Stimulated activated CD4-positive, alpha-beta T cell treated with anti-CD3 and anti-CD28 coated beads, Interleukin-4, amount 100 ng/mL, for 1 hour (primary cell): ENCODE measurements at regions not wholly inside any gene's neighbourhood (a gene's known extent, or its start where the extent isn't known, plus 50 kb on each side); places are given as distances from the start of the nearest gene placed in this dataset.

ENCODE experiments used
- DNase-seq: peaks from one replicate; pipeline ENCODE4 v3.0.0-alpha.2; 2020

DNA sequence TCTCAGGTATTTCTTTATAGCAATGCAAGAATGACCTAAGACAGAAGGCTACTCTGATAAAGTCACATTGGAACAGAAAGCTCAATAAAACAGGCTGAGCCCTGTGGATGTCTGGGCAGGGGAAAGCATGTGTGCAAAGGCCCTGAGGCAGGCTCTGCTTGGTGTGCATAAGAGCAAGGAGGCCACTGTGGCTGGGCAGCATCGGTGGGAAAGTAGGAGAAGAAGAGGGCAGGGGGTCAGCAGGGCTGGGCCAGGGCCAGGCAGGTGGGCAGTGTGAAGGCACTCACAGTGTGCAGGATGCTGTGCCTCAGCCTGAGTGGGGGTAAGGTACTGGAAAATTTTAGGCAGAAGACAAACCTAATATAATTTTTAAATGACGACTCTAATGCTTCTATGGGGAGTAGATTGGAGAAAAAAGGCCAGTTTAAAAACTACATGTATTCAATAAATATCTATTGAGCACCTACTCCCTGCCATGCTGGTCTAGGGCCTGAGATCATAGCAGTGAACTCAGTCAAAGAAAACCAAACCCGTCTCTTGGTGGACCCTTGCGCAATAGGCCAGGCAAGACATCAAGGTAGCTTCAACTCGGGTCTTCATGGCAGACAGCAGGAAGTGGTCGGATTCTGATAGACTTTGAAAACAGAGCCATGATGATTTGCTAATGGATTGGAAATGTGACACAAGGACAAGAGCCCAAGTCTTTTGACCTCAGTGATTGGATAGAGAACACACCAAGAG lies 572.3 kb downstream of the TCERG1L start:
- DNase-seq: no peak

DNA sequence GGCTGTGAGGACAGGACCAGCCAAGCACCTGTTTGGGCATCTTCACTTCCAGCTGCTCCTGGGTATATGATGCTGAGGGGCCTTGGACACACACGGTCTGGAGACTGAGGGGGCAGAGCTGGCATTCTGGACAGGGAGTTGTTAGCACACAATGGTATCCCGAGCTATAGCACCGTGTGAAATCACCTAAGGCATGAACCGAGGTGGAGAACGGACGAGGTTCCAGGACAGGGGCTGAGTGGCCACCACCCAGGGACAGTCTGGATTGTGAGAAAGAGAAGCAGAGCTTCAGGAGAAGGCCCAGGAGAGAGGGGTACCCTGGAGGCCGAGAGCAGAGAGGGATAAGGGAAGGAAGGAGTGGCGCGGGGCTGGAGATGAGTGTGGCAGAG lies 571.8 kb downstream of the TCERG1L start:
- no peak for DNase-seq

DNA sequence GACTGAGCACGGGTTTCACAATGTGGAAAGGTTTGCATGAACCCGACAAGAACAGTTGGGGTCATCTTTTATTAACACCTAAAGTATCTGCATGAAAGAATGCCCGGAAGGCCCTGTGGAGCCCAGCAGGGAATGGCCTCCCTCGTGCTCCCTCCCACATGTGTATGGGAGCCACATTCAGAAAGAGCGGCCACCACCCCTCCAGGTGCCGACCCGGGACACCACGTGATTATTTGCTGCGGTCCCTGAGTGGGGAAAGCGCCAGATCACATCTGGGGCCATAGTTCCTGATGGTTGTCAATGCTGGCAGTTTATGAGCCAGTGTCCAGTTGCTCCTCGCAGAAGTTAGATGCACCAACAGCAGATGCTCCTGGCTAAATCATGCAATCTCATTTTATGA lies 571.4 kb downstream of the TCERG1L start:
- no peak for DNase-seq

DNA sequence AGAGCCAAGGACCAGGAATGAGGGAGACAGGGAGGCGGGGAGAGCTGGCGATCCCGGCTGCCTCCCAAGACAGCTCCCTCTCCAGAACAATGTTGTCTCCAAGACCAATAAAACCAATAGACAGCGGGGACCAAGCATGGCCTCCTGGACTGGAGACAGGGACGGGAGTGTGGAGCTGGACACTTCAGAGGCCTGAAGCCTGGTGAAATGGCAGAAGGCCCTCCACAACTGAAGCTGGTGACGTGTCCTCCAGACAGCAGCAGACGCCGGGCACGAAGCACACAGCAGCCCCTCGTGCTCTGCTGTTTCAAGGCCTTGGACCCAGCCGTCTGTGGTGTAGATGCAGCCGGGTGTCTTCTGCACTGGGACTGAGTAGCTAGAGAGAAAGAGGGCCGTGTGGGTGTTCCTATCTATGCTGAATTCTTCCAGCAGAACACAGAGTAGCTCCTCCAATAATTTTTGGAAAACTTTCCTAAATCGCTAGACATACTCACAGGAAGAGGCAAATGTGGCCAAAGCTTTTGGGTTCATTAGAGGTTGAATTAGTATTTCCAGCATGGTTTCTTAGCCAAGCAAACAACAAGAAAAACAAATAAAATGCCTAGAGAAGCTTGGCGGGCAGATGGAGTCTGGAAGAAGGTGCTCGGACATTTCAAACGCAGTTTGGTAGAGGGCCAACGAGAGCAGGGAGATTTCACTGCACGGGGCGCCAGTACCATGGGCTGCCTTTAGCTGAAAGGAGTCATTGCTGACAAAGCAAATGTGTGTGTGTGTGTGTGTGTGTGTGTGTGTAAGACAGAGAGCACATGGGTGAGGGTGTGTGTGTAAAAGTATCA lies 570.4 kb downstream of the TCERG1L start:
- DNase-seq: no peak

DNA sequence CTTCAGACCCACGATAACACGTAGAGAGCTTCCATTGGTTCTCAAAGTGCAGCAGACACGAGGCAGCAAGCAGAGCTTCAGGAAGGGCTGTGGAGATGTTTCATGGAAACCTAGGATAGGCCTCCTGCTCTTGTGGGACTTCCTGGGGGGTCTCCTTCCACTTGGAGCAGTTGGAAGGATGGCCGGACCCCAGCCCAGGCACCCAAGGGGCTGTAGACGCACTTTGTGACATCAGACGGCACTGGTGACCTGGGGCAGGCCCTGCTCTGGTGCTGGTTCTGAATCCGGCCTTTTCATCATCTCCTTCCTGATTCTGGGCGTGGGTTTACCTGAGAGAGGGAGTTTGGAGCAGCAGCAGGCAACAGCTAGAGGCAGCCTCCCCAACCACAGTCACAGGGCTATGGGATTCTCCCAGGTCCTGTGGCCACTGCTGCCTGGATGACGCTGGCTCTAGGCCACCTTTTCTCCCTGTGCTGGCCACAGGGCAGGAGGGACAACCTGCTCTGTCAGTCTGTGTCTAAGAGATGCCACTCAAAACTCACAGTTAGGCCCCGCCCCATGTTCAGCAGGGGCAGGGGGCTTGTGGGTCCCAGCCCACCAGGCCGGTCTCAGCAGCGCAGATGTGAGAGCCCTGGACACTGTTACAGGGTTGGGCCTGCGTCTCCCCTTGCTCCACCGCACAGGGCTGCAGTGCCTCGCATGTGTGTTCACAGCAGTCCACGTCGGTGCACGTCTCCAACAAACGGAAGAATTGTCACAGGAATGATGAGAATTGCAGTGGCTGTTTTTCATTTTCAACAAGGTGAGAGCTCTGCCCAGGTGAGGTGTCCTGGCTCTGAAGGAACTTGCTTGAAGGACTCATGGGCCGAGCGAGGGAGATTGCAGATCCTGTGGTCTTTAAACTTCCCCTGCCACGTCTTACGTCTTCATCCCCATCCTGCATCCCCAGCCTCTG lies 569.3 kb downstream of the TCERG1L start:
- no peak for DNase-seq

DNA sequence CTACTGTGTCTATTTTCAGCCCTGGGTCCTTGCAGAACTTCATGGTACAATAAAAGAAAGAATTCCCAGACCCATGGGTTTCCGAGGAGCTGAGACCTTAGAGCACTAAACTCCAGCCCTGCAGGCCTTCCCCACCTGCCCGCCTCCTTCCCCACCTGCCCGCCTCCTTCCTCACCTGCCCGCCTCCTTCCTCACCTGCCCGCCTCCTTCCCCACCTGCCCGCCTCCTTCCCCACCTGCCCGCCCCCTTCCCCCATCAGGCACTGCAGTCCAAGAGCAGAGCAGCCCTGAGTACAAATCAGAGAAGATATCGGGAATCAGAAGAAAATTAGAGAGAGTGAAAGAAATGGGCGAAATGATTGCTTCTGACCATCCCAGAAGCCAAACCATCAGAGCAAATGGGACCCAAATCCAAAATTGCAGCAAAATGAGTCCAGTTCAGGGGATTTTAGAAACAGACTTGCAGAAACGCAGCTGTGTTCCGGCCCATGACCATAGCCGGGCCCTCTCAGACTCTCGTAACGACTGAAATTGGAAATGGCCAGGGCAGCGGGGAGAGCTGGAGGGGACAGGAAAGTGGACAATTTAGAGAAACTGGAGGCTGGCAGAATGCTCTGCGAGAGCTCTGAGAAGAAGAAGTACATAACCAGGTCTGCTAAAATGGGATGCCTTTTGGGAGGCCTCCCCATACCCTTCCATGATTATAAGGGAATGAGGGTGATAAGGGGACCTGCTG lies 568.4 kb downstream of the TCERG1L start:
- DNase-seq: no peak

DNA sequence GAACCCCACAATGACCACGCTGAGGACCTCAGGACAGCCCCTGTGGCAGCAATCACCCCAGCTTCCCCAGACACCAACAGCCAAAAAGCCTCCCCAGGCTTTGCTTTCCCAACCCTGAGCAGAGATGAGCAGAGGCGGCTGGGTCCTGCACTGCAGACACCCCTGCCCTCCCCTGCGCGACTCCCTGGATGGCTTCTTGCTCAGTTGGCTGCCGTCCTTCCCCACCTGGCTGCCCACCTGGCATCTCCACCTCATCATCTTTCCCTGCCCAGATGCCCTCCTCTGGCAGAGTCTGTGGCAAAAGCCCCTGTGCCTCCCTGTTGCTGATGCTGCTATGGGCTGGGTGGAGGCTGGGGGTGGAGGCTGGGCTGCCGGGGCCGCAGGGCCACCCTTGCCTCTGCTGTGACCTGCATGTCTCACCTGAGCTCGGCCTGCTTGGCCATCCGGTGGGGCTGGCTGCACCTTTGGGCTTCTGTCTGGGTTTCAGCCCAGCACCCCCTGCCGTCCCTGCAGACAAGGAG lies 567.7 kb downstream of the TCERG1L start:
- DNase-seq: no peak

DNA sequence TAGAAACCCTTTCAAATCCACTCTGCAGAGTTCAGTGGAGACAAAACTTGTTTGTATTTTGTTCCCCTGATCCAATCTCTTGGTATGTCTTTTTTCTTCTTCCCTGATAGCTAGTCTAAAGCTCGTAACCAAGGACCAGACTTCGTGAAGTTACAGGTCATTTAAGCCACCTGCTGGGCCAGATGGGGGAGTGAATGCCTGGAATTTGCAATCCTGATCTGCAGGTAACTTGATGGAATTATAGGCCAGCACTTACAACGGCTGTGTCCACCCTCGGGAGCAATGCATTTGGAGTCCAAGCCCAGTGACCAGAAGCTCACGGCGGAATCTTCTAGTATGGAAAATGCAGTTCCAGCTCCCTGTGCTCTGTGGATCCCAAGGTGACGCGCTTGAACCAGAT lies 566.9 kb downstream of the TCERG1L start:
- DNase-seq: no peak

DNA sequence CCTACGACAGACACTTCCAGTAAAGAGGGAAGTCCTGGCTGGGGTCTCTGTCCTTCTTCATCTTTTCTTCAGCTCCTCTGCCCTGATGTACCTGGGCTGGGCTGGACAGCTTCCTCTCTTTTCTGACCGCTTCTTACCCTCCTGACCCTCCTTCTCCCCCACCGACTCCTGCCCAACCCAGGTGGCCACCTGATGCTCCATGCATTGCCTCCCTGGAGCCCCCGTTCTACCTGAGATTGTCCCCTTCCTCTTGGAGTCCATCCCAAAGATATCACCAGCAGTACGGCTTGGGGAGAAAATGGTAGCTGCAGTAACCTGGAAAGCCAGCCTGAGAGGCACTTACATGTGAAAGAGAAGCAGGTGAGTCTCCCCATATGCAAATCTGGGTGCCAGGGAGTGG lies 566.3 kb downstream of the TCERG1L start:
- DNase-seq: no peak

DNA sequence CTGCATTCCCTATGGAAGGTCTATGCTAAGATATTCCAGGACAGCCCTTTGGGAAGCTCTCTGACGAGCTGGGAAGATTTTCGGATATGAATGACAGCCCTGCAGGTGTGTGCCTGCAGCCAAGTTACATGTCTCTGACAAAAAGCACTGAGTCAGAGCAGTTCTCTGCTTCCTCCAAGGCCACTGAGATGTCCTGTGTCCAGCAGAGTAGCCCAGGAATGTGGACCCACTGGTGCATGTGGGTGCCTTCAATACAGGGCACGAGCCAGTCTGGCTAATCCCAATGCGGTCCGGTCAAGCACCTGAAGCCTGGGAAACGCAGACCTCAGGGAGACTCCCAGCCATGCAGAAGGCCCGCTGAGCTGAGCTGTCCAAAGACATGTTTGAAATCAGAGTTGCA lies 565.7 kb downstream of the TCERG1L start:
- DNase-seq: no peak

DNA sequence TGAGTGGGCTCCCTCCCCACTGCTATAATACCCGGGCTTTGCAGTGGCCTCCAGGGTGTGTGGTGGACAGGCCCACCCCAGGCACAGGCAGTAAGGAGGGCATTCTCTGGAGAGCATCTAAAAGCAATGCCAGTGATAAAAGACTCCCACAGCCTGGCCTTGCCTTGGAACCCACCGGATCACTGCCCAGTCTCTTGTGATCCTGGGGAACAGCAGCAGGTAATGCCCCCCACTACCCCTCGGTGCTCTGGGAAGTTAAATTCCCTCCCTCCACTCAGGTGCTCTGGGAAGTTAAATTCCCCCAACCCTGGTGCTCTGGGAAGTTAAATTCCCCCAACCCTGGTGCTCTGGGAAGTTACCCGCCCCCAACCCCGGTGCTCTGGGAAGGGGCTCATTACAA lies 565.2 kb downstream of the TCERG1L start:
- no peak for DNase-seq

DNA sequence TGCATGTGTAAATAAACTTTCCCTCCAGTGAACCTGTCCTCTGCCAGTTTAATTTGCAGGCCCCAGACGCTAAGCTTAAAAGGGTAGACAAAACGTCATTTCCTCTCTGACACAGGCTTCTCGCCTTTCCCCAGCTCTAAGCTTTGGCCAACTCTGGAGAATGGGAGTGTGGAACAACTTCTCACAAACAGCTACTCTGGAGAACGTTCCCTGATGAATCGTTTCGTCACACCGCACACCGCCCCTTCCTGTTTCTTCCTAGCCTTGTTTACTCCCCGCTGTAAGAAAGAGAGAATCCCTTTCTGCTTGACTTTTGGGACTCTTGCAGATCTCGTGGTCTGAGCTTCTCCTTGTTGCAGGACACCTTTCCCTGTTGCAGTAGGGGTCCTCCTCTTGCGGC lies 564.2 kb downstream of the TCERG1L start:
- no peak for DNase-seq

DNA sequence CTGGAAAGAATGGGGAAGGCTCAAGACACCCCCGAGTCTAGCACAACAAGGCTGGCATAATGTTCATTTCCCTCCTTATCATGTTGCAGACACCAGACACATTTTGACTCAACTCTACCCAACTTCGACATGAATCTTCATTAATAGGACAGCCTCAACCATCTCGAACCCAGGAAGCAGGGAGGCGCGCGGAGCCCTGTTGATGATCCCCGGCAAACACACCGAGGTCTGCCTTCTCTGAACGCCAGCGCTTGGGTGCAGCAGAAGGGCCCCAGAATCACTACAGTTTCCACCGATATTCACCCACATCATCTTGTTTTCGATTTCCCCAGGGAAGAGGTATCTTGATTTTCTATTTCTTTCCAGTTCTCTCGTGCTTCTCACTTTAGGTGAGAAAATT lies 563.6 kb downstream of the TCERG1L start:
- no peak for DNase-seq

DNA sequence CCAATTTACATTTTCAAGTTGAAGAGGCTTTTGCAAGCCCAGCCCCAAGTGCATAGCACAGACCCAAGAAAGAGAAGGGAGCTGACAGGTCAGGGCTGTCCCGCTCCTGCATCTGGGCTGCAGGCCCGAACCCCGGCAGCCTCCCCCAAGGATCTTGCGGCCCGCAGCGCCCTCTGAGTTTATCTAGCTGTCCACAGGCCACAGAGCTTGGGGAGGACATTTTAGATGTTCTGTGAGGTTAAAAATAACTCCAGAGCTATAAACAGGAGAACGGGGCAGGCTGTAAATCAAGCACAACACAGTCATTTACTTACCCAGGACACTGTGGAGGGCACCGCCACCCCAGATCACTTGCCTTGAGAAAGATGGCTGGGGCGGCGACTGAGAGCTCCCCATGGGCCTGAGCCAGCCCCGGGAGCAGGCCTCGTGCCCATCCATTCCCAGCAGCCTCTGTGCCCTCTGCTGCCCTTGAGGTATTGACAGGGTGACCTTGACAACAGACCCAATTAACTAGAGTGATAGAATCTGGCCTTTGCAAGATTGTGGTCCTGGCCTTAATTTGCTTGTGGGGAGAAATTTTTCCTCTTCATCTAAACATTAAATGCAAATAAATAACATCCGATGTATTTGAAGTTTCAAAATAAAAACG lies 563.0 kb downstream of the TCERG1L start:
- no peak for DNase-seq

DNA sequence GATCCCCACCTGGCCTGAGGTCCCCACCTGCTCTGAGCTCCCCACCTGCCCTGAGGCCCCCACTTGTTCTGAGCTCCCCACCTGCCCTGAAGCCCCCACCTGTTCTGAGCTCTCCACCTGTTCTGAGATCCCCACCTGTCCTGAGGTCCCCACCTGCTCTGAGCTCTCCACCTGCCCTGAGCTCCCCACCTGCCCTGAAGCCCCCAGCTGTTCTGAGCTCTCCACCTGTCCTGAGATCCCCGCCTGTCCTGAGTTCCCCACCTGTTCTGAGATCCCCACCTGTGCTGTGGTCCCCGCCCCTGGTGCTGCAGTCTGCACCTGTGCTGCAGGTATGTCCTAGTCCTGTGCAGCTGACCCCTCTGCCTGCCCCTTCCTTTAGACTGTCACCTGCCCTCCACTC lies 561.6 kb downstream of the TCERG1L start:
- DNase-seq: no peak

DNA sequence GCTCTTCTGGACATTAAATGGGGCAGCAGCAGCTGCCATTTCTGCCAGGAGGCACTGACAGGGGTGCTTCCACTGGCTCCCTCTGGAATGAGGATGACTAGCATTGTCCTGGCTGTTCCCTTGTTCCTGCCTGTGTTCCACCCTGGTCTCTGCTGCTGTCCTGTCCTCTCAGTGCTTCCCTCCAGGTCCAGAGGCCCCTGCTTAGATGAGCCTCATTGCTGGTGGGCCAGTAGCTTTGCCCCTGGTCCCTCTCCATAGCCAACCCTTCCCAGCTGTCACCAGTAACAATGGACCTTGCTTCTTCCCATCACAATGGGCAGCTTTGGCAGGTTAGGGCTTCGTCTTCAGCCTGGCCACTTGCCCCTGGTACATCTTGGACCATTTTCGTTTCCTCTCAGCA lies 561.1 kb downstream of the TCERG1L start:
- no peak for DNase-seq

DNA sequence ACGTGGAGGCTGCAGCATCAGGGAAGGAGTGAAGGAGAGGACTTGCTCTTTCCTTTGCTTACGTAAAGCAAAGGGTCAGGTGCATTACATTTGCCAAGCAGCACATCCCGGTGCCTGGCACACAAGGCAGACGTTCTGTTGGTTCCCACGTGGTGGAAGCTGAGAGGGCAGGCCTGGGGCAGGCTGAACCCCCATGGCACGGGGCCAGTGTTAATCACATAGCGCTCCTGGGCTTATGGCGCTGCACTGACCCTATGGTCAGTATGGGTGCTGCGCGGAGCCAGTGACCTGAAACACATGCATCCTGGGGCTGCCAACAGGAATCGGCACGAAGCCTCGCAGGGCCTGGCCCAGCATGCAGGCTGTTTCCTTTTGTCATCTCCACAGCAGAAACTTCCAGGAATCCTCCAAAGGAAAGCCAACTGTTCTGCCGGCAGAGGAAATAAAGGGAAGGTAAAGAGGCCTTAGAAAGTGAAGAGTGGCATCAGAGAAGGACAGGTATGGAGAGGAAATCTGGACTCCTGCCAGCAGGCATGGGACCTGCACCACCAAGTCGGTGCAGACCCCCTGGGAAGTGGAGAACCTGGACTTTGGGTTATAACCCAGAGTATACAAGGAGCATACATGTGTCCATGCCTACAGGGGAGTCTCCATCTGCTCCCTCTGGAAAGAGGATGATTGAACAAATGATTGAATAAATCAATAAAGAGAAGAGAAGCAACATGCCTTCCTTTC lies 560.2 kb downstream of the TCERG1L start:
- no peak for DNase-seq

DNA sequence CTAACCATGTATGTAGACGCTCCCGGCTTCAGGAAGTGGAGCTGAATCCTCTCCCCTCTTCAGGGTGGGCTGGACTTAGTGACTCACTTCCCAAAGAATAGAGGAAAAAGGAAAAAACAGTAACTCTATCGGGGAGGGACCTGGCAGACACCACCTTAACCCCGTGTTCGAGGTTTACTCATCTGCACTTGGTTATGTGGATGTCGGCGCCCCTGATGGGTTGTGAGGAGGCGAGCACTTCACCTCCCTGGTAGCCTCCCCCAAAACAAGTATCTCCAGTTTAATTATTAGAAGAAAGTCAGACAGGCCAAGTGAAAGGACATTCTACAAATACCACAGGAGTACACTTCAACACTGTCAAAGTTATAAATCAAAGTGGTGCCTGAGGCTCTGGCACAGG lies 559.7 kb downstream of the TCERG1L start:
- no peak for DNase-seq

DNA sequence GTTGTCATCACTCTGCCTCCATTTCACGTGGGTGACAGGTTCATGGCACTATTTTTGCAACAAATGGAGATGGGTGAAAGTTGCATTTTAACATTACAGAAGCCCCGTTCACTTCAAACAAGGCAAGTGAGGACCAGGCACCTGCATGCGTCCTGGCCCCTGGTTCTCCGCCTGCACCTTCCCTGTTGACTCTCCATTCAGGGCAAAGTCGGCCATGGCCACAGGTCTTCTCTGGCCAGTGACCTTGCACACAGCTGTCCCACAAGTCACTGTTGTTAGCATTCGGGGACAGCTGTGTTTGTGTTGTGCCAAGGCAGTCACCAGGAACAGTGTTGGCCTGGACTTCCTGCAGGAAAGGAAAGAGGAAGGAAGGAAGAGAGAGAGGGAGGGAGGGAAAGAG lies 554.9 kb downstream of the TCERG1L start:
- no peak for DNase-seq

DNA sequence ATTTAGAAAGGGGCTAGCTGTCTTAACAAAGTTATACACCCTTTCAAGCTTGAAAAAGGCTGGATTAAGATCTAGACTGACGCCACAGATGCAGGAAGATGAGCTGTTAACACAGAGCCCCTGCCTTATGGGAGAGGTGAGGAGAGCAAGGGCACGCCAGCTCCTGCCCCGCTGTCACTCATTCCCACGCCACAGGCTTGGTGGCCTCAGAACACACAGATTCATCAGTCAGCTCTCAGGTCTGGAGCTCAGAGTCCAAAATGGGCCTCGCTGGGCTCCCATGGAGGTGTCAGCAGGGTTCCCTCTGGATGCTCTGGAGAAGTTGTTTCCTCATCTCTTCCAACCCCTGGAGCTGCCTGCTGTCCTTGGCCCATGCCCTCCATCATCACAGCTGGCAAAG lies 554.2 kb downstream of the TCERG1L start:
- no peak for DNase-seq

DNA sequence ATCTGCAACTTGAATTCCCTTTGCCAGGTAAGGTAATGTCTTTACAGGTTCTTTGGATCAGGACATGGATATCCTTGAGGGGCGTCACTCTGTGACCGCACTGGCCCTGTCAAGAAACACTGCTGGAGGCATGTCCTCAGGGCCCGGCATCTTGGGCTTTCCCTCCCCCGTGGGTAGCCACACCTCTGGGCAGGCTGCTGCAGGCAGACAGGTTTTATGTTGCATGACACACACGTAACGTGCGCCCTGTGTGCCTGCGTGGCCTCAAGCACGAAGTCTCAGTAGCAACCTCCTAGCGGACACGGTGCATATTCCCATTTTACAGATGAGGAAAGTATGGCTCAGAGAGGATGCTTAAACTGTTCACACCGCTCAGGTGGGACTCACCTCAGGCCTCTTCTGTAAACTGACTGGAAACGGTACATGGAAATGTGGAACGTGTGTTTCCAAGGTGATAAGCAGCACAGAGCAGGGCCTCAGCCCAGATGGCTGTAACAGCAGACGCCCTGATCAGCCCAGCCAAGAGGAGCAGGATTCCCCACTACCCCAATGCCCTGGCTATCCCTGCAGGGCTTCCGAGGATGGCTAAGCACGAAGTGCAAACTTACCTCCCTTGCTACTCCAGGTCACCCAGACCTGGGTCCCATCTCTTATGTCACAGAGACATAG lies 553.6 kb downstream of the TCERG1L start:
- no peak for DNase-seq
